ENCODE measurements at regions not wholly inside any gene's neighbourhood (a gene's known extent, or its start where the extent isn't known, plus 50 kb on each side); places are given as distances from the start of the nearest gene placed in this dataset.

DNA sequence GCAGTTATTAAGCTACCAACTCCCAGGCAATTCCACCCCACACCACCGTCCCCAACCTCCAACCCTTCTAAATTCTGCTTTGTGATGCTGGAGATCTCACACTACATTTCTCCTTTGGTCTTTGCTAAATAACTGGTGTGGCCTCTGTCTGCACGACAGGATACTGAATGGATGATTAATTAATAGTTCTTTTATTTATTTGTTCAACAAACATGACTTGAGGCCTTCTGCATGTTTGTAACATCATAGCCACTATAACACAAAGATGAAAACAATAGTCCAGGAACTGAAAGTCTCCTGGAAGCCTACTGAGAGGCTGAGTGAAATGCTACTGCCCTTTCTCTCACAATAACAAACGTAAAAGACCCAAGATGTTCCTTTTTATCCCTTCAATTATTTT, 609.5 kb upstream of the UBE2E2 start:
- no peak for DNase-seq (ENCODE audit: low spot score)

- no peak for DNase-seq (ENCODE audit: low spot score)
Observed at GRCh38 chr3:22594990-22595389, 608.1 kb upstream of the UBE2E2 start.

DNA sequence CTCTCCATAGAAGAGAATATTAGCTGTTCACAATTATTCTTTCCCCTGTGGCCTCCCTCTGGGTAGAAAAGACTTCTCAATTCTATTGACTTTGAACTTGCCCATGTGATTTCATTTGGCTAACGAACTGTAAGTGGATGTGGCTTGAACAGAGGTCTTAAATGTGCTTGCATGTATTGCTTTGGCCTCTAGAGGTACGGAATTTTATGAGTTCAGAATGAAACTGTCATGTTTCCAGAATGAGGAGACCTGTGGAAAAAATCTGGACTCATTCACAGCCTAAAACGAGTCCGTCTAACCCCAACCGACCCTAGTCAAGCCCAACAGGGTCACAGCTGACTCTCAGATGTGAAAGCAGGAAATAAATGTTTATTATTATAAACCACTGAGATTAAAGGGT, 596.7 kb upstream of the UBE2E2 start:
- no peak for DNase-seq (ENCODE audit: low spot score)

DNA sequence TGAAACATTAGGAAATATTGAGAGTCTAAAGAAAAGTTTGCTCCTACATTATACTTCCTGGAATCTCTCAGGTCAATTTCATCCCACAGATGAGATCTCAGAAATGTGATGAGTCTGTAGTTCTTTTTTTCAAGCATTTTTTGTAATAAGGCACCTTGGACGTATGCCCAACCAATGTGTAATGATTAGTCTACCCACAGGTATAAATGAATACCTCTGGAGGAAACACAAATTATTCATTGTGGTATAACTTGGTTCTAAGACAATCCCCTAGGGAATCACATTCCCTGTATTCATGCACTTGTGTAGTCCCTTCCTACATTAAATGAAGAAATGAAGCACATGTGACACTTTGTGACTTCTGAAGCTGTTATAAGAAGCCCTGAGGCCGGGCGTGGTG, 596.2 kb upstream of the UBE2E2 start:
- no peak for DNase-seq (ENCODE audit: low spot score)

DNA sequence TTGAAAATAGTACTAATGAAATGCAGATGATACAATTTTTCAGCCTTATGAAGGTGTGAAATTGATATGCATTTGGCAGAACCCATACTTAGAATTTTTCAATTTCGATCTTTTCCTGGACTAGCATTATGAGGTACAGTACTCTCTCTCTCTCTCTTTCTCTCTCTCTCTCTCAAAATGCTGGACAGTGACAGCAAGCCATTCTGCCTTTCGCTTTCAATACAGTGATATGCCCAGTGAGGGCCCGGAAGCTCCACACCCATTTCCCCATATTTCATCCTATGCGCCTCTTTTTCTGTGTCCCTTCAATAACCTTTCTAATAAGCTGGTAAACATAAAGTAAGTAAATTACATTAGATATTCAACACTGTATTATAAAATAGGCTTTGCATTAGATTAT, 595.0 kb upstream of the UBE2E2 start:
- no peak for DNase-seq (ENCODE audit: low spot score)

DNA sequence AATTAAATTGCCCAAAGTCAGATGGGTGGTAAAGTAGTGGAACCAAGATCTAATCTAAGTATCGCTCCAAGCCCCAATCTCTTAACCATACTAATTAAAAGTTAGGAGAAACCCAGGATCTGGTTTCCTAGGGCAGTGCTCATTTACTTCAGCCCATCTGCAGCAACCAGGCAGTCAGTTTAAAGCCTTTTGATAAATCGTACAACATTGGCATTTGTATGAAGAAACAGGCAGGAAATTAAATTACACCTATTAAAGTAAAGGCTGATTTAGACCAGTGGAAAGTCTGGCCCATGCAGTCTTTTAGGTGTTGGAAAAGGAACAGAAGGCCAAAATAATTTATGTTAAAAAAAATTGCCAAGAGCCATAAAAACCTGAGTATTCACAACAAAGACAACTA, 594.4 kb upstream of the UBE2E2 start:
- no peak for DNase-seq (ENCODE audit: low spot score)

GRCh38 chr3:22609139-22609538, 594.0 kb upstream of the UBE2E2 start:
- DNase-seq (ENCODE audit: low spot score): no peak

DNA sequence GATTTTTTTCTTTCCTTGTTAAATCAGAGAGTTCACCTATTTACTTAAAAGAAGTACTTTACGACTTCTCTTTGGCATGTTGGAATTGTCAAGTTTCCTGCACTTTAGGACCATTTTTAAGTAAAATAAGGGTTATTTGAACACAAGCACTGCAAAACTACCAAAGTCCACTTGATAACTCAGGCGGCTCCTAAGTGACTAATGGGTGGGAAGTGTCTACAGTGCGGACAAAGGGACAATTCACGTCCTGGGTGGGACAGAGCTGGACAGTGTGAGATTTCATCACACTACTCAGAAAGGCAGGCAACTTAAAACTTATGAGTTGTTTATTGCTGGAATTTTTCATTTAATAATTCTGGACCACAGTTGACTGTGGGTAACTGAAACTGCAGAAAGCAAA, 590.2 kb upstream of the UBE2E2 start:
- DNase-seq (ENCODE audit: low spot score): no peak

DNA sequence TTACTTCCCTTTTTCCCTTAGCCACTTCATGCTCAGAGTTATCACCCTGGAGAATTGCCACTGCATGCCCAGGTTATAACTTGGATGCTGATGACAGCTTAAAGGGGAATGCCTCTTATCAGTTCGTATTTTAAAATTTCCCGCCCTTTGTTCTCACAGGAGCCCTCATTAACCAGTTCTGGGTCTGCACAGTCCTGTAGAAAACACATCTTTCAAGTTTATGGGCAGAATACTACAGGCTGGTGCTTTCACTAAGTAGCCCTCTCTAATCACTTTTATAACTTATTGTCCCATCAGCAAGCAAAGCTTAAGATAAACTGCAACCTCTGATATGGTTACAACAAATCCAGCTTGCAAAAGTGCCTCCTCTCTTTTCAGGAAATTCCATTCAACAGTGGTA, 587.3 kb upstream of the UBE2E2 start:
- no peak for DNase-seq (ENCODE audit: low spot score)

- DNase-seq (ENCODE audit: low spot score): no peak
Observed at GRCh38 chr3:22617372-22617771, 585.8 kb upstream of the UBE2E2 start.

- DNase-seq (ENCODE audit: low spot score): no peak
Observed at GRCh38 chr3:22620498-22620897, 582.6 kb upstream of the UBE2E2 start.

DNA sequence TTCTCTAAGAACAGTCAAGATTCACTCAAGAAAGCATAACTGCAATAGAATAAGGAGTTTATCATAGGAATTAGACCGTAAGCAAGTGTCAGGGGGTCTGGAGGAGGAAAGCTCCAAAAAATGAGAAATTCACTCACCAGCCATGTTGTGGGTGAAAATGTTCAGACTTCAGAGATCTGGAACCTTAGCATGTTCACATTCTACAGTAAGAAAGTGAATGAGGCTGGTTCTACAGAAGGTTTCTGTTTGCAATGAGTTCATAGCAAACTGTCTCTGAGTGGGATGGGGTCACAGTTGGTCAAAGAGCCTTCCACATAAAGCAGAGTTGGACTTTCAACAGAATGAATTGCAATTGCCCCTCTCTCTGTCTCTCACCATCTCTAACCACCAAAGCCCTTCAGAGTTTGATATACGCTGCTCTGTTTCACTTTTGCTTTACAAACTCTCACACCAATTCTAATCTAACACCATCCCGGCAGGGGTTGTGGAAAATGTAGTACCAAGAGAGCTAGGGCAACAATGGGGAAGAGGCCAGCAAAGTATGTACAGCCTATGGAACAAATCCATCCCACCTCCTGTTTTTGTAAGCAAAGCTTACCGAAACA, 581.8 kb upstream of the UBE2E2 start:
- no peak for DNase-seq (ENCODE audit: low spot score)

DNA sequence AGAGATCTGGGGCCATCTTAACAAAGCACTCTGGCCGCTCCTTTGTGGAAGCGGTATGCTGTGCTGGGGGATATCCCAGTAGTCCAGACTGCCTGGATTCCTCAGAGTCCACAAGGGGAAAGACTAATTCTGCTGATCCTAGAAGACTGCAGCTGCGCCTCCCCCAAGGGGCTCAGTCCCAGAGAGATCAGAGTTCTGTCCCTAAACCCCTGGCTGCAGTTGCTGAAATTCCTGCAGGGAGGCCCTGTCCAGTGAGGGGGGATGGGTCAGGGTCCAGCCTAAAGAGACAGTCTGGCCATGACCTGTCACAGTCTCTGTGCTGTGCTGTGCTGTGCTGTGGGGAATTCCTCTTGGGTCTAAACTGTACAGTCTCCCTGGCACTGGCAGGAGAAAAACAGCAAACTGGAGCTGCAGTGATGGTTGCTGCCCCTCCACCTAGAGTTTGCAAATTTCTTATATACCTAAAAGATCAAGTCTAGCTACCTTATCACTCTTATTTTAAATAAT, 575.1 kb upstream of the UBE2E2 start:
- no peak for DNase-seq (ENCODE audit: low spot score)

DNA sequence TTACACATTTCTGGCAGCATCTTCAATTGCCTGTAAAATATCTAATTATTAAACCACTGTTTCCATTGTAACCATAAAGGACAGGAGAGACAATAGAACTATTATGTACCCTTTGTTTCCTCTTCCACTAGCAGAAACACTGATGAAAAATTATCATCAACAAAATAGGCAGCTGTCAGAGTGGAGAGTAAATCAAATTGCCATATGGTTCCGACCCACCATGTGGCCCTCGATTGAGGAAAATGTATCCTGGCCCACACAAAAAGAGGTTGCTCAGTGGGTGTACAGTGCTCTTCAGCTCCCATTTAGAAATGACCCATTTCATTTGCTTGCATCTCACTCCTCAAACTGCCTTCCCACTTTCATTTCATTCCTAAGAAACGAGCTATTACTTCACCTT, 570.6 kb upstream of the UBE2E2 start:
- no peak for DNase-seq (ENCODE audit: low spot score)

GRCh38 chr3:22634433-22634832, 568.7 kb upstream of the UBE2E2 start:
- DNase-seq (ENCODE audit: low spot score): no peak

GRCh38 chr3:22659651-22660475, 543.3 kb upstream of the UBE2E2 start:
- DNase-seq (ENCODE audit: low spot score): no peak

GRCh38 chr3:22660606-22661005, 542.5 kb upstream of the UBE2E2 start:
- DNase-seq (ENCODE audit: low spot score): no peak

DNA sequence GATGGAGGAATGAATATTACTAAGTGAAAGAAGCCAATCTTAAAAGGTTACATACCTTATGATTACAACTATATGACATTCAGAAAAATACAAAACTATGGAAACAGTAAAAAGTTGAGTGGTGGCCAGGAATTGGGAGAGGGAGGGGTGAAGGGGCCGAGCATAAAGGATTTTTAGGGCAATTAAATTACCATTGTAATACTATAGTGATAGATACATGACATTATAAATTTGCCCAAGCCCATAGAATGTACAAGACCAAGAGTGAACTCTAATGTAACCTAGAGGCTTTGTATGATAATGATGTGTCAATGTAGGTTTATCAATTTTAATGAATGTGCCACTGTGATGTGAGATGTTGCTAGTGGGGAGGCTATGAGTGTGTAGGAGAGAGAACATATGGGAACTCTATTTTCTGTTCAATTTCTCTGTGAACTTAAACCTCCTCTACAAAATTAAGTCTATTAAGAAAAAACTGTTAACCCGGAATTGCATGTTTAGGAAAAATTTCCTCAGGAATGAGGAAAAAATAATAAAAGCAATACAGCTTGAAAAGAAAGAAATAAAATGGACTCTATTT, 541.9 kb upstream of the UBE2E2 start:
- DNase-seq (ENCODE audit: low spot score): no peak

DNA sequence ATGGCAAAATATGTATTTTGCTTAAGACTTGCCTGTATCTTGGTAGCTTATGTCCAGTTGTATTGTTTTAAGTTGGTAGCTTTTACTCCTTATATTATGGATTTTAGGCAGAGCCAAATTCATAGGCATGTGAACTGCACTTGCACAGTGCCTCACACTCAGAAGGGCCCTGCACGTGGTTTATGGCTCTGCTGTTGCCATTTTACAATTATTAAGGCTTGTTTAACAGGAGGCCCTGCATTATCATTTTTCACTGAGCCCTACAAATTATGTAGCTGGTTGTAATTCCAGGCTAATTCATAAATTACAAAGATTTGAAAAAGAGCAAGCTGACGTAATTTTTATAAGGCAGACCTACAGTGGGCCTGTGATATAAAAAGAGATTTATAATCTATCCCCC, 537.6 kb upstream of the UBE2E2 start:
- no peak for DNase-seq (ENCODE audit: low spot score)

DNA sequence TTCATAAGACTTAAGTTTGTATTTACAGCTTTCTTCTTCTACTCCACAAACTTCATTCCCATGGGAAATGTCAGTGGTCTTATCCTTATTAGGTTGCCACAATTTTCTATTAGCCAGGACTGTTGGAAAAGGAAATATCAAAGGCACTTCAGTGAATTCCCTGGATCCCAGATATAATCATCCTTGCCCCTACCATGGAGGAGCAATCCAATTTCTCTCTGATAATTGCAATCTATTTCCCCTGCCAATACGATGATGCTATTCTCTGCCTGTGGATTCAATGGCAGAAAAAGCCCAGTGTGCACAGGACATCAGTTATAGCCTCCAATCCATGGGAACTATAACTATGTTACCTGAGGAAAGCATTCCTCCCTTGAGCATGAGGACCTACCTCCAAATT, 536.4 kb upstream of the UBE2E2 start:
- DNase-seq (ENCODE audit: low spot score): no peak

DNA sequence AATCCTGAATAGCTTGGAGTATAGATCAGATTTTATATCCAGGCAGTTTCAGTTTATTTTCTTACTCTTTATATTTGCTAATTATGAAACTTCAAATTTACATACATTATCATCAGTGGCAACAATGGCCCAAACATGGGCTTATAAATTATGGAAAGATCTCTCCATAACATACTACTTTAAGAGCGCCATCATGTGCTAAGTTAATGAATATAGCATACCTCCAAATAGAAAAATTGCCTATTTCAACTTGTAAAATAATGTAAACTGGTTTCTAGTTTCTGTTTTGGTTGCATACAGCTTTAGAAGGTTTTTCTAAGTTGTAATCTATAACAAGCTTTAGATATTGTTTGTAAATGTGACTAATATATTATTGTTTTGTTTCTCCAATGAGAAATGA, 531.3 kb upstream of the UBE2E2 start:
- DNase-seq (ENCODE audit: low spot score): no peak

- DNase-seq (ENCODE audit: low spot score): no peak
Observed at GRCh38 chr3:22684739-22685138, 518.4 kb upstream of the UBE2E2 start.

- peak; percentile 43 for DNase-seq (ENCODE audit: low spot score)
Observed at GRCh38 chr3:22685597-22685996, 517.5 kb upstream of the UBE2E2 start.
